ENCODE measurements at regions not wholly inside any gene's neighbourhood (a gene's known extent, or its start where the extent isn't known, plus 50 kb on each side); places are given as distances from the start of the nearest gene placed in this dataset.
"Not testable (repeated sequence)": the region's sequence is repeated elsewhere in the genome, so short reads cannot be mapped to it uniquely, and the experiment has no call there.

DNA sequence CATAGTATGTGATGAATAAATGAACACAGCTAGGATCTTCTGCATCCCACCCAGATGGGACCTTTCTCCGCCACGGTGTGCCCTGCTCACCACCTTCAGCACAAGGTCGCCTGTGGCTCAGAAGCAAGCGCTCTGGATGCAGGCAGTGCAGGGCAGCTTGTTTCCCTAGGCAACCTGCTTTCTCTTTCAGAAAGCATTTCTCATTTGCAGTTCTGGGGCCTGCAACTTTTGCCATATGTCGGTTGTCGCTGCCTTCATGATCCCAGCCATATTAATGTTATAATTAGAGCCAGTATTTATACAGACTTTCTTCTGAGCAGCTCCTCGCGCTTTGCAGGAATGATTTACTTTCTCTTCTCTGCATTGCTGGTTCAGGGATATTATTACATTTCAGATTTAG is 692.8 kb downstream of the RNF144A start:
- DNase-seq, result no peak

DNA sequence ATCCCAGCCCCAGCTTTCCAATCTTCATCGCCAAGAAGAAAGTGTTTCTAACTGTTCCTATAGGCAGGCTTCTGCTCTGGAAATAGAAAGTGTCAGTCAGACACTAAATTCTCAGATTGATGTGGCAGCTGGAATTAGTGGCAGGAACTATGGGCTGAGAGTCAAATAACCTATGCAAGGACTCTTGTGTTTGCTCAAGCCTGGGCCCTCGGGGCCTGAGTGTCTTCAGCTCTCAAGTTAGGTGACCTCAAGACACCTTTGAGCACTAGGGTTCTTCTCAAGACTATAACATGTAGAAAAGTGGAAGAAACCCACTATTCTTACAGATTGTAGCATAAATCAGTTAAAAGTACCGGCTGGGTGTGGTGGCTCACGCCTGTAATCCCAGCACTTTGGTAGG is 694.5 kb downstream of the RNF144A start:
- no peak for DNase-seq

DNA sequence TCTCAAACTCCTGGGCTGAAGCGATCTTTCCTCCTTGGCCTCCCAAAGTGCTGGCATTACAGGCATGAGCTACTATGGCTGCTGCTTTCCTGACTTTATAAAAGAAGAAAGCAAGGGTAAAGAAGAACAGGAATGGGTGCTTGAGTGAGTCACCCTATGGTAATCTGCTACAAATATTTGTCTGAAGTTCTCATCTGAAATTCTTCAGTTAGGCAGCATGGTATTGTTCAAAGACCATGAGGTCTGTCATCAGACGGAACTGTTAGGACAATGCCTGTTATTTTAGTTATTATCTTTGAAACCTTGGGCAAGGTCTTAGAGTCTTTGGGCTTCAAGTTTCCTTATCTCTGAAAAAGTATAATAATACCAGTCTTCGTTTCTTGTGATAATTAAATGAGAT is 695.8 kb downstream of the RNF144A start:
- no peak for DNase-seq

DNA sequence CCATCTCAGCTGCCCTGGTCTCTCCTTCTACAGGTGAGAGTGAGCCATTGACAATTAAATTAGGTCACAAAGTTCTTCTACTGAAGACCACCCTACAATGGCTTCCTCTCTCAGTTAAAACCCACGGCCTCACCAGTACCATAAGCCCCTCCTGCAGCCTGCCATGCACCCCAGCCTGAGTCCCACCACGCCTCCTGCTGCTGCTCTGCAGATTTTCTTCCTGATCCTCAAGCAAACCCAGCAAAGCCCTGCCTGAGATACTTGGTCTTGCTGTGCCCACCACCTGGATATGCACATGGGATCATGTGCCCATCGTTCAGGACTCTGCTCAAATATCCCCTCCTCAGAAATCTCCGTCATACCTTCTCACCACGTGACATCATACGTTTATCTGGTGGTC is 696.6 kb downstream of the RNF144A start:
- no peak for DNase-seq

DNA sequence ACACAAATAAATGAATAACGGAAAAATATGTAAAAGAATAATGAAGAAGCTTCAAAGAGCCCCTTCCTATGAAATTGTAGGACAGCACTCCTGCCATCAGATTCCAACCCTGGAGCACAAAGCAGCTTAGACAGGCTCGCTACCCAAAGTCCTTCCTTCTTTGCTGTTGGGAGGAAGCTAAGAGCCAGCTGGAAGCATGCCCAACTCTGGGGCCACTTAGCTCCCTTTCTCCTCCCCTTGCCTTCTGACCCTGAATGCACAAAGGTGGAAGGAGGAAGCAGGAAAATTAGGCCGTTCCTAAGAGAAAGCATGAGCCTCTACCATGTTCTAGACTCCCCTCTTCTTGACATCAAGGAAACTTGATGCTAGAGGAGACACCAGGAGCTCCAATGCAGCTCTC is 700.8 kb downstream of the RNF144A start:
- no peak for DNase-seq

DNA sequence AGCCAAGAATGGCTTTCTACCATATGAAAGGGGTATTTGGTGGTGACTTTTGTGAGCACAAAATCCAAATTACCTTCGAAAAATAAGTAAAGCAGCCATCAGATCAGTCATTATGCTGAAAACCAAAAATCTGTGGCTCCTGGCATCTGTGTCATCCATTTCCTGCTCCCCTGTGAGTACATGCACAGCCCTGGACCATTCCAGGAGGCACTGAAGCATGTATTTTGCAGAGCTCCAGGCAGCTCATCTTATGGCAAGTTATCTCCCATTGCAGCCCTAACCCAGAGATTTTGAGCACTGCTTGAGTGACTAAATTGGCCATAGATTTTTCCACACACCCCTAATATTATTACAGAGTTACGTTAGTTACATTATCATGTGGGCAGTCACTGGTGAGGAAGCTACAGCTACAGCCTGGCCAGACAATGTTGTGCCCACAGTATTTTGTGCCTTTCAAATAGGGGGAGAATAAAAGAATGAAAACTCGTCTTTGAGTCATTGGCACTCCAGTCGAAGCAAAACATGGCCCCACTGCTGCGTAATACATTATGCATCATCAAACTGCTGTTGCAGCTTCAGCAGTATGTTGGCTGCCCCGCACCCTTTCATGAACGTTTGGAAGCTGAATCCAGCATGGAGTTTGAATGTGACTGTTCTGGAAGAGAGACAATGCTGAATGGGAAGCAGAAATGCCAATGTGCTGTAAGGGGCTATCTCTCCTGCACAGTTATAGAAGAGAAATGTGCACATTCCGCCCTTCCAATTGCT is 702.2 kb downstream of the RNF144A start:
- DNase-seq, result no peak

DNA sequence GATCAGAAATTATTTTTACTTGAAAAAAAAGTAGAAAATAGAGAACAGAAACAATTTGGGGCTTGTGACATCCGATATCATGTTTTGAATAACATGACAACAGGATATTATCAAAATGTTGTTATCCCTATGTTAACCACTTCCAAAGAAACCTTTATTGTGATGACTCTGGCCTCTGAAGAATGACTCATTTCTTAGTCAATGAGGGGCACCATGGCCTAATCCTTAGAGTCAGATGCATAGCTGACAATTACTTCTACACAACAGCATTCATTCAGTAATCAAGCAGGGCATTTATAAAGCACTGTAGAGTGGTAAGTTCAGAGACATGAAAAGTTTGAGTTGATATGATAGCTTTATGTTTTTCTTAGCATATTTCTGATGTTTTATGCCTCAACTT is 703.0 kb downstream of the RNF144A start:
- no peak for DNase-seq

DNA sequence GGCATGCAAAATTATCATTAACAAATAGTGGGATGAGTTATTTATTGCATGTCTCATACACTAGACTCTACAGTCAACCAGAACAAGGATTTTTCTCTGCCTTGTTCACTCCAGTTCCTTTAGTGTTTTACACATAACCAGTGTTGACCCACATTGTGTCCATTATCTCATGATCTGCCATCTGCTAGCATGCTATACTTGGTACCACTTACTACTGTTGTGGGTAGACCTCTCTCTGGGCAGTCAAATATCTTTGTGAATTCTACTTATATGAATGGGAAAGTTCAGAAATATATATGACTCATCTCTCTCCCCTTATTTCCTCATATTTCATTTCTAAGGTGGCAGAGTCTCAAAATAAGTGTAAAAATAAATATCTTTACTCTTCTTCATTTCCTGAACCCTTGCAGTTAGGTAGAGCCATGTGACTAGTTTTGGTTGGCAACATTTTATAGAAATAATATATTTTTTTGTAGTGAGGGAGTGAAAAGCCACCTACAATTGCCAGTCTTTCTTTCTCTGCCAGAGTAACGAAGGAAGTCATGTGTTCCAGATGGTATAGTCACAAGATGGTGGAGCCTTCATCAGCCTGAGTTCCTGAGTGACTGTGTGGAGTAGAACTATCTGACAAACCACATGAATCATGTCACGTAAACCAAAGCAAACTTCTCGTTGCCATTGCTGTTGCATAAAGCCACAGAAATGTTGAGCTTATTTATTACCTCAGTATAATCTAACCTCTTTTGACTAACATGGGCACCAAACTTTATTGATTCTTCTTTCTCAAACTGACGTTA is 704.0 kb downstream of the RNF144A start:
- no peak for DNase-seq

DNA sequence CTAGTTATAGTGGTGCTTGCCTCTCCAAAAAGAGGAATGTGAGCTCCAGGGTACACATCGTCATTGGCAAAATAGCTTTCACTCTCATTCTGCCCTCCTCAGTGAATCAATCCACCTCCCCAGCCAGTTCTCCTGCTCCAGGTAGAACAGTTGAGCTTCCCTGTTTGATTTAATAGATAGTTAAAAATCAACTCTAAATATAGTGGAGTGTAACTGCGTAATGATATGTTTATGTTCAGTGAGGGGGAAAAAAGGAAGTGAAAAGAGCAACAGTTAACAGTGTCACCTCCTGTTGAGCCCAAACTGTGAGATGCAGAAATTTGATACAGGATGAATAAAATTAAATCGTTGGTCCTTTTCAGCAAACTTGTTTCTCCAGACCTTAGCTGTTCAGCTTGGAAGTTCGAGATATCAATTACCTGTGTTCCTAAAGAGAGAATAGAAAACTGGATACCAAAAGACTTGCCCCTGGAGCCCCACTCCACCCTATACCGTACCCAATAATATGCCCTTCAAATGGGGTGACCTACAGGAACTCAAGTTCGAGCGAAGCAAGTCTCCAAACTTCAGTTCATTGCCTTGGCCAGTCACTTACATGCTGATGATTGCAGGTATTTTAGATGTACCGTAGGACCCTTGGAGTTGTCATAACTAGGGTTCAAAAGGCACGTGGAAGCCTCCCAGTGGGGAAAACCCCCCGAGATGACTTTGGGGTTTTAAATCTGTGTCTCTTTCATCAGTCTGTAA is 708.4 kb downstream of the RNF144A start:
- no peak for DNase-seq

DNA sequence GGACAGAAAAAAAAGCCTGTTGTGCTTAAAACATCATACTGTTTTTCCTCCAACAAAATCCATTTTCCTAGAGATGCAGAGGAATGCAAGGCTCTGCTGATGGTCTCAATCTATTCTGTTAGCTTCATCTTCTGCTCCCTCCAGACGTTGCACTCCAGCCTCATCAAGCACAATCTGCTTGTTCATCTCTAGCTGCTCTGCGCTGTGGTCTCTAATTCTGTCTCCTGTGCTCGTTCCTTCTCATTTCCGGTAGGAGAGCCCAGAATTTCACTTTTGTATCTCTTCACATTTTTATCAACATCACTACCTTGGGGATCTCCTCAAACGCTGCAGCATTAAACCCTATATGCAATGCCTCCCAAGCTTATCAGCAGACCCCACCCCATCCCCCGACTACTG is 708.9 kb downstream of the RNF144A start:
- no peak for DNase-seq

DNA sequence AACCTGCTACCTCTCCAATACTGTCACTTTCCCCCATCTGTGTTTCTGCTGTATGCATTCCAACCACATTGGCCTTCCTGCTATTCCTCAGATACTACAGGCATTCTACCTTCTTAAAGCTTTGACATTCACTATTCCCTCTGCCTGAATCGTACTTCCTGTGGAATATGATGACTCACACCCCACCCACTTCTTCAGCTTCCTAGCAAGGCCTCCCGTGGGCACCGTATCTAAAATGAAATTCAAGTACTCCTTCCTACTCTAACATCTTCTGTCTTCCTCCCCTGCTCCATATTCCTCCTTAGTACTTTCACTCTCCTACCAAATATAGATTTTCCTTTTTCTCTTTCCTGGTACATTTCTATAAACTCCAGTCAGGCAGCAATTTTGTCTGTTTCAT is 710.4 kb downstream of the RNF144A start:
- DNase-seq, result no peak

DNA sequence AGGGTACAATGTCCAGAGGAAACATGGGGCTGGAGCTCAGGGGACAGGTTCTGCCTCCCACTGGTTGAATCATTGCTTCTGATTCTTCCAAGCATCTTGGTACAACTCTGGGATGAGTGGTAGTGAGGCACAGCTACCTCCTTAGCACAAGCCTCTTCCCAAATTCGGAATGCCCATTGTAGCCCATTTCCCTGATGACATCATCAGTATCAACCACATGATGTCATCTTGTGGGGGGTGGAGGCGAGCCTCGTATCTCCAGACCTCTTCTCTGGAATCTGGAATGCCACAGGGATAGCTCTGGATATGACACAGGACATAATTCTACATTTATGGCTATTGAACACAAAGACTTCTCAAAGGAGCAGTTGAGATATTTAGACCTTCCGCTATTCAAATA is 715.2 kb downstream of the RNF144A start:
- DNase-seq, result no peak

DNA sequence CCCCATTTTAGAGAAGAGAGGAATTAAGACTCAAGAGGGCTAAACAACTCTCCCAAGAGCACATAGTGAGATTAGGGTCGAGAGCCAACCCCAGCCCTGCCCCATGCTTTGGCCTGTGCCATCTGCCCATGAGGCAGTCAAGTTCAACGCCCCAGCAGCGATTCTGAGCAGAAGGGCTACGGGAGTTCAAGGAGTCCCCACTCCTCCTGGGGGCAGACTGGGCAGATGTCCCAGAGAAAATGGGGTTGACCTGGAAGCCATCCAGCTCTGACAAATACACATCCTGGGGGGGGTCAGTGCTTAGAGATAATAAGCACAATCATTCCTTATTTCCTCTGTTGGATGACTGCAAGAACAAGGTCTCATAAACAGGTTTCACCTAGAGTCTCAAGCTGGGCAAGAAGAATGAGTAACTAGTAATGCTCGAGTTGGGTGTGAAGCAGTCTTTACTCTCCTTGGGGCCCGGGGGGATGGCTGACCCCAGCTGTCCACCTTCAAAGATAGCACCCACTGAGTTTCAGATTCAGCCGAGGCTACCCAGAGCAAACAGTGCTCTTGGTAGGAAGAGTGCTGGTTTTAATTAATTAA is 716.4 kb downstream of the RNF144A start:
- DNase-seq, result no peak

DNA sequence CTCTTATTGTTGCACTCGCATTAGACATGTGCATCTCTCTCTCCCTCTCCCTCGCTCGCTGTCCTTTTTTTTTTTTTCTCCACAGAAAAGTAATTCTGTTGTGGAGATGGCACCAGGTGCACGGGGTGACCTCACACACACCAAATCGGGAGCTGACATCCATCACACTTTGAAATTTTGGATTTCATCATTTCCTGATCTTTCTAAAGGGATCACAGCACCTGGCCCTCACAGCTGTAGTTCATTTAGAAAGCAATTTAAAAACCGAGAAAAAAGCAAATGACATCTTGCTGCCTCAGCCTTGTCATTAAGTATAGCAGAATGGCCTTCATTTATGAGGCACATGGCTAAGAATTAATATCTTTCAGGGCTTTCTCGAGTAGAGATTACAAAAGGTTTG is 717.2 kb downstream of the RNF144A start:
- no peak for DNase-seq

DNA sequence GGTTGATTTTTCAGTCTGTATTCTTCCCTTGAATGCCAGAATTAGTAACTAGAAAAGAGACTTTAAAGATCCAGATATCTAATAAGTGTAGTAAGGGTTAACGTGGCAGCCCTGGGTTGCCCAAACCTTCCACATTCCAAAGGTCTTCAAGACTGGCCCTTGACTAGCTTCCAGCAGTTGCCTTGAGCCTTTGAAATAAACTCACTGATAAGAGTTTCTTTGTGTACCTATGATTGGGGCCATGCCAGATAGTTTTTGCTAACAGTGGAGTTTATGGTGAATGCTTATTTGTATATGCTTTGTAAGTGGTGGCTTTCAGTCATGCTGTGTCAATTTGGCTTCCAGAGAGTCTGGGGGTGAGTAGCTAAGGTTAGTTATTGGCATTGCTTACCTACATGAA is 722.3 kb downstream of the RNF144A start:
- DNase-seq, result no peak

DNA sequence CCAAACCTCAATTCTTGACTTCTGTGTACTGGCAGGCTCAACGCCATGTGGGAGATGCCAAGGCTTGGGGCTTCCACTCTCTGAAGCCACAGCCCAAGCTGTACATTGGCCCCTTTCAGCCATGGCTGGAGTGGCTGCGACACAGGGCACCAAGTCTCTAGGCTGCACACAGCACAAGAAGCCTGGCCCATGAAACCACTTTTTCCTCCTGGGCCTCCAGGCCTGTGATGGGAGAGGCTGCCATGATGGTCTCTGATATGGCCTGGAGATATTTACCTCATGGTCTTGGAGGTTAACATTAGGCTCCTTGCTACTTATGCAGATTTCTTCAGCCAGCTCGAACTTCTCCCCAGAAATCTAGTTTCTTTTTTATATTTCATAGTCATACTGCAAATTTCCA is 724.1 kb downstream of the RNF144A start:
- DNase-seq, result not testable (repeated sequence)

DNA sequence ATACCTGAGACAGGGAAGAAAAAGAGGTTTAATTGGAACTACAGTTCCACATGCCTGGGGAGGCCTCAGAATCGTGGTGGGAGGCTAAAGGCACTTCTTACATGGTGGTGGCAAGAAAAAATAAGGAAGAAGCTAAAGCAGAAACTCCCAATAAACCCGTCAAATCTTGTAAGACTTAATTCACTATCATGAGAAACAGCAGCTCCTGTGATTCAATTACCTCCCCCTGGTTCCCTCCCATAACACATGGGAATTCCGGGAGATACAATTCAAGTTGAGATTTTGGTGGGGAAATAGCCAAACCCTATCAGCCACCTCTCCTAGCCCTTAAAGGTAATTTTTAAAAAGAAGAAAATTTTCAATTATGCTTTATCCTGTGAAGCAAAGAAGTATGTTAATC is 728.8 kb downstream of the RNF144A start:
- no peak for DNase-seq

DNA sequence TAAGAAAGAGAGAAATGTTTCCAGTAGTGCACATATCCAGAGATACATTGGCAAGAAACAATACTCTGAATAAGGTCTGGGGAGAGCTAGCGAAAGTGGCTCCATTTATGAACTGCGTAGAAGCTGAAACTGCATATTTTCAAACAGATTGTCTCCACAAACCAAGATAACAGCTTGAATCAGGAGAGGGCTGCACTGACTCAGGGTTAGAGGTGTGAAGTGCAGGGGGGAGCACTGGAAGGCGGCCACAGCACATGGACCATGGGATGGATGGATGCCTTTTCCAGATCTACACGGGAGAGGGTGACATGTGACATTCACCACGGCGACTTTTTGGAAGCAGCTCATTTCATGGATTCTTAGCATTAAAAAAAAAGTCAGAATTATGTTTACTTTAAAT is 729.4 kb downstream of the RNF144A start:
- DNase-seq, result no peak

DNA sequence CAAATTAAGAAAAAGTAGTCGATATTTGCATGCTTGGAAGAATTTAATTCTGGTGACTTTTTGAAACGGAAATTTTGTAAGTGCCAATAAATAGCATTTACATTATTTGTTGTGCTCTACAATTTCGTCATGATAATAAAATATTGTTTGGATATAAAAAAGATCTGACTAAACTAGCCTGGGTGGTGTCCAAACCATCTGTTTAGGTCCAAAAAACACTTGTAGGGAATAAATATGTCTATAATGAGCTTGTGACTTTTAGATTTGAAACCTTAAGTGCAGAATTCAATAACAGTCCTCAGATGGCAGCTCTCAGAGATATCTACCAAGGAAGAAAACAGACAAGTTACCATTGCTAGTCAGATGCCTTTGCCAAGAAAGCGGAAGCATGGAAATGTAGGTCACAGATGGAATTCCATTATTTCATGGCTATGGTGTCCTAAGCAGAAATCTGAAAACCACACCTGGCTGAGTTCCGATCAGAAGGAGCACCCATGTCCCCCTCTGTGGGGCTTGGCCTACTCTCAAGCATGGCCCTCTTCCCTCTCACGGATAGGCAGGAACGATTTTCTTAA is 731.1 kb downstream of the RNF144A start:
- DNase-seq, result no peak

DNA sequence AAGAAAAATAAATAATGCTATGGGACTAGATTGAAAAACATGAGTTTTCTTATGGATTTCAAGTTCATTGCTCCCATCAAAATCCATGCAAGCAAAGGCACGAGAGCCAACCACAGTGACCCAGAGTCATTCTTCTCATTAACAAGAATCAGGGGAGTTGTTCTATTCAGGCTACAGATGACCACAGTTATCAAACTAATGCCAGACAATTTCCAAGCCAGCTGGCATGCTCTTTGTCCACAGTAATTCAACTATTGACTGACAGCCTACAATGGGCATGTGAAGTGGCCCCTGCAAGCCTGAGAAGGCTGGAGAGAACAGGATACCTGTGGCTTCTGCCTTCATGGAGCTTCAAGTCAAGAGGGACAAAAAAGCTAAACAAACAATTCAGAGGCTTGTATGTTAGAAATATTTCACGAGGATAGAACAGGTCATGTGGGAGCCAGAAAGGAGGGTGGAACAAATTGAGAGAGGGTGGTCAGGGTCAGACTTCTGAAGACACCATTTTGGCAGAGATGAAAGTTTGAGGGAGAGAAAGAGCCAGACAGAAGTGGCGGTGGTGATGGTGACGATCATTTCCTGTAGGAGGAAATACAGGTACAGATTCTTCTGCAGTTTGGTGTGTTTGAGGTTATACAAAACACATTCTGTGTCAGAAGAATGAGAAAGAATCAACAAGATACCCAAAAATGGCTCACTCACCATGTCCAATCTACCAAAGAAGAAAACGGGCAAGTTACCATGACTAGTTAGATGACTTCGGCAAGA is 732.4 kb downstream of the RNF144A start:
- no peak for DNase-seq

DNA sequence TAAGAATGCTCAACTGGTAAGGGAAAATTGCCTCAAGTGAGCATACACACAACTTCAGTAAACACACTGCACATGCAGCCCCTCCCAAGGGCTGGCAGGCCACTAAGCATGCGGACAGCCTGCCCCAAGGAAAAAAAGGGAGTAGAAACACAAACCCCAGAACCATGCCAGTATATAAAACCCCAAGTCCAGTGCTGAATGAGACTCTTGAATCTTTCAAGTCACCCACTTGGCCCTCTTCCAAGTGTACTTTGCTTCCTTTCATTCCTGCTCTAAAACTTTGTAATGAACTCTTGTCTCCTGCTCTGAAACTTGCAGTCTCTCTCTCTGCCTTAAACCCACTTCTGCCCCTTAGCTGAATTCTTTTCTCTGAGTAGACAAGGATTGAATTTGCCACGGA is 736.4 kb downstream of the RNF144A start:
- no peak for DNase-seq

DNA sequence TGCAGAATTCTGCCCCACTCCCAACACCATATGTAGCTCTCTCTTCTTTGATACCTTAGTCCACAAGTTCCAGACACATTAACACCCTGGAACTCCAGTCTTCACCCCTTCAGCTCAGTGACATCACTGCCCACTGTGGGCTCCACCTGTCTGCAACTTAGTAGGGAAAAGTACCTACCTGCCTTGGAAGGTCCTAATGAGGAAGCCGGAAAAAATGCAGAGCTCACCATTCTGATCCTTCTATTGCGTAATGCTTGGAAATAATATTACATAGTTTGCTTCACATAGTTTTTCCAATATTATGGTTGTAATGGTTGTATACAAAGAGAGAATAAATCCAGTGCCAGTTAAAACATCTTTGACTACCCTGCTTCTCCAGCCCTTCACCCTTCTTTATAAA is 738.4 kb downstream of the RNF144A start:
- no peak for DNase-seq
